ENCODE measurements at regions not wholly inside any gene's neighbourhood (a gene's known extent, or its start where the extent isn't known, plus 50 kb on each side); places are given as distances from the start of the nearest gene placed in this dataset.

GRCh38 chr12:126726481-126727217, 1540.3 kb upstream of the TMEM132C start:
- no peak for TF ChIP-seq CTCF (IDR thresholded peaks at IDR 0.05 in 4 of 5, conservative IDR thresholded peaks at IDR 0.05 in 1 of 5)
- TF ChIP-seq POLR2A (IDR thresholded peaks at IDR 0.05), result no peak
- intact Hi-C loops (cut with DNase I; ENCODE audit: low total_unique reads), result no loop called here
- H3K36me3 ChIP-seq, result no peaks in the 10 kb centered on the region
- DNase-seq (no peak), ATAC-seq (no peak)
- H3K4me1 ChIP-seq, result no peaks in the 10 kb centered on the region
- peaks cover 0 to 29% (median 11%) of the 10 kb centered on the region in 3 donors for H3K27me3 ChIP-seq
- H3K27ac ChIP-seq, result no peak overlapping the region
- no peaks in the 10 kb centered on the region for H3K9me3 ChIP-seq
- H3K4me3 ChIP-seq, result no peak overlapping the region
- in situ Hi-C loops (cut with MboI; ENCODE audit: low sequenced_read_pairs in 4 of 4), result no loop called here

DNA sequence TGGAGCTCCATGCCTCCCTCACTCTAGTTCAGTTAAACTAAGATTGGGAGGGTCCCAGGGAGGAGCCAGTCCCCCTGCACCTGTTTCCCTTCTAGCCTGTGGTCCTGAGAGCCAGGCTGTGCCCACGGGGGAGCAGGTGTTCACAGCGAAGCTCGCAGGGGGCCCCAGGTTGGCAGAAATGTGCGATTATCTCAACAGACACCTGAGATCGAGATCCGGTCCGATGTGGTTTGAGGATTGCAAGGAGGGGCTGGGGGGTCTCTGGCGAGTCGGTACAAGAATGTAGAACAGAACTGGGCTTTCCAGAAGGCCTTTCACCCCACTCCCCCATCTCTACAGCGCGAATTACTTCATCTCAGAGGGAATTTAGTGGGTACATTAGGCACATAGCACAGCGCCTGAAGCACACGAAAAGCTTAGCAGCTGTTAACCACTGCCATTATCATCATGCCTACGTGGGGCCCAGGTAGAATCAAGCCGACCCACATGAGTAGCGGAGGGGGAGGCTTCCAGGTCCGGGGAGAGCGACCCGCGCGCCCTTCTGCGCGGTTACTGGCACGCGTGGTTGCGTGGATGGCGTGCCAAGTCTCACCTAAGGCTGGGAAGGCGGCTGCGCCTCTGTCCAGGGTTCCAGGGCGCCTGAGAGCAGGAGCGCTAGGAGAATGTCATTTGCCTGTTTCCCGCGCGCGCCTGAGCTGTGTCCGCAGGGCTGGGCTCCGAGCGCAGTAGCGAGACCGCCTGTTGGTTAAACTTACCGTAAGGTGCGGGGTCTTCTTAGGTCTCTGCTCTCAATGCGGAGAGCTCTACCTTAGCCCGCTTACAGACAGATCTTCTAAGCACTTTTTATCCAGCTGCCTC, 1539.5 kb upstream of the TMEM132C start:
- ATAC-seq (no peak), DNase-seq (no peak)
- no peaks in the 10 kb centered on the region for H3K9me3 ChIP-seq
- H3K36me3 ChIP-seq, result no peaks in the 10 kb centered on the region
- no peak overlapping the region for H3K4me3 ChIP-seq
- no peak overlapping the region for H3K27ac ChIP-seq
- H3K4me1 ChIP-seq, result no peaks in the 10 kb centered on the region
- in situ Hi-C loops (cut with MboI; ENCODE audit: low sequenced_read_pairs in 4 of 4), result no loop called here
- H3K27me3 ChIP-seq, result peaks cover 0 to 29% (median 11%) of the 10 kb centered on the region in 3 donors
- no peak for TF ChIP-seq POLR2A (IDR thresholded peaks at IDR 0.05)
- no peak for TF ChIP-seq CTCF (IDR thresholded peaks at IDR 0.05 in 4 of 5, conservative IDR thresholded peaks at IDR 0.05 in 1 of 5)
- intact Hi-C loops (cut with DNase I; ENCODE audit: low total_unique reads), result no loop called here

DNA sequence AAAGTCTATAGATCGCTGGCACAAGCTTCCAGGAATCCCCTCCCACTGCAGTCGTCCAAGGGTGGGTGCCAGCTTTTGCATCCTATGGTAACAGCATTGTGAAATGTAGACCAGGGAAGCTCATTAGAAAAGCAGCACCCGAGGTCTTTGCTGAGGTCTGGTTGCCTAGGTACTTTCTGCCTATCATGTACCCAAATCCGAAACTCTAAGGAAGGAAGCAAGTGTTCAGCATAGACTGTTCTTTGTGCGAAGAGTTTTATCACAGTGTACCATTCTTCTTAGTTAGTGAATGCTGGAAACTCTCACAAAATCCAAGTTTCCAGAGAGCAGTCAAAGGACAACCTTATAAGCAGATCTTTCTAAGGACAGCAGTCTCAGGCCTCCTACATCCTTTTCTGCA, 1532.7 kb upstream of the TMEM132C start:
- H3K9me3 ChIP-seq, result no peaks in the 10 kb centered on the region
- in situ Hi-C loops (cut with MboI; ENCODE audit: low sequenced_read_pairs in 4 of 4), result no loop called here
- TF ChIP-seq POLR2A (IDR thresholded peaks at IDR 0.05) (no peak), CTCF (IDR thresholded peaks at IDR 0.05 in 4 of 5, conservative IDR thresholded peaks at IDR 0.05 in 1 of 5) (no peak)
- no peak overlapping the region for H3K27ac ChIP-seq
- no peaks in the 10 kb centered on the region for H3K27me3 ChIP-seq
- intact Hi-C loops (cut with DNase I; ENCODE audit: low total_unique reads), result no loop called here
- no peaks in the 10 kb centered on the region for H3K36me3 ChIP-seq
- no peak for ATAC-seq
- no peak overlapping the region for H3K4me3 ChIP-seq
- no peak for DNase-seq
- H3K4me1 ChIP-seq, result no peaks in the 10 kb centered on the region

DNA sequence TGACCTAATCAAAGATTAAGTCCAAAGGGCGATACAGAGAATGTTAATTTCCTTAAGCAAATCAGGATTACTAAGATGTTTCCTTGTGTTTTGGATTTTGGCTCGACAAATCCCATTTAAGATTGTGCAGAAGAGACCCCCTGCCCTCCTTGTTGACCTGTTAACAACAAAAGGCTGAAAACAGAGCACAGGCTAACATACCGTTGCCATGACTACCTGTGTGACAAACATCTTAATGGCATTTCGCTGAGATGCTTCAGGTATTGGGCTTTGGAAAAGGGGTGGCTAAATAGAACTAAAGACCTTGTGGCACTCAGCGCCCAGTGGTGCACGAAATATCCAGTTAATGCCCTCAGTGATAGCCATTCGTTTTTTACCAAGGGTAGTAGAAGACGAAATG, 1532.3 kb upstream of the TMEM132C start:
- intact Hi-C loops (cut with DNase I; ENCODE audit: low total_unique reads) (no loop called here), in situ Hi-C loops (cut with MboI; ENCODE audit: low sequenced_read_pairs in 4 of 4) (no loop called here)
- Histone ChIP-seq H3K4me3 (no peak overlapping the region), H3K36me3 (no peaks in the 10 kb centered on the region), H3K27me3 (no peaks in the 10 kb centered on the region), H3K9me3 (no peaks in the 10 kb centered on the region), H3K4me1 (no peaks in the 10 kb centered on the region), H3K27ac (no peak overlapping the region)
- DNase-seq (no peak), ATAC-seq (no peak)
- TF ChIP-seq POLR2A (IDR thresholded peaks at IDR 0.05) (no peak), CTCF (IDR thresholded peaks at IDR 0.05 in 4 of 5, conservative IDR thresholded peaks at IDR 0.05 in 1 of 5) (no peak)

All from gastrocnemius medialis (tissue), 4 donors.